NCI-H748 (cell line): ENCODE measurements at regions not wholly inside any gene's neighbourhood (a gene's known extent, or its start where the extent isn't known, plus 50 kb on each side); places are given as distances from the start of the nearest gene placed in this dataset.
A peak's percentile ranks its signal among the peaks of the same experiment; 100 is the strongest.
"Not testable (repeated sequence)": the region's sequence is repeated elsewhere in the genome, so short reads cannot be mapped to it uniquely, and the experiment has no call there.

Source experiments
- DNase-seq: peaks from one replicate; lab custom pipeline; 2025; ENCODE audit not compliant: unreplicated experiment; lab: John Stamatoyannopoulos, UW

- DNase-seq, result no peak
These were observed 65.7 kb downstream of the SLITRK5 start for GRCh38 chr13:87736849-87737385.

- no peak for DNase-seq
These were observed 82.9 kb downstream of the SLITRK5 start for GRCh38 chr13:87754097-87754496.

- DNase-seq, result no peak
These were observed 98.3 kb downstream of the SLITRK5 start for GRCh38 chr13:87769445-87769844.

GRCh38 chr13:87777387-87777786, 106.2 kb downstream of the SLITRK5 start:
- peak; percentile 18 for DNase-seq

GRCh38 chr13:87778128-87778527, 107.0 kb downstream of the SLITRK5 start:
- no peak for DNase-seq

- DNase-seq, result no peak
These were observed 108.3 kb downstream of the SLITRK5 start for GRCh38 chr13:87779426-87779825.

- no peak for DNase-seq
These were observed 112.2 kb downstream of the SLITRK5 start for GRCh38 chr13:87783366-87783765.

- no peak for DNase-seq
These were observed 117.2 kb downstream of the SLITRK5 start for GRCh38 chr13:87788363-87788762.

- DNase-seq, result no peak
These were observed 121.7 kb downstream of the SLITRK5 start for GRCh38 chr13:87792878-87793277.

- DNase-seq, result peak; percentile 76
These were observed 127.4 kb downstream of the SLITRK5 start for GRCh38 chr13:87798536-87798935.

GRCh38 chr13:87810391-87810801, 139.2 kb downstream of the SLITRK5 start:
- DNase-seq, result no peak

GRCh38 chr13:87810920-87811344, 139.8 kb downstream of the SLITRK5 start:
- no peak for DNase-seq

- DNase-seq, result no peak
These were observed 143.2 kb downstream of the SLITRK5 start for GRCh38 chr13:87814403-87814802.

GRCh38 chr13:87820241-87820640, 149.1 kb downstream of the SLITRK5 start:
- no peak for DNase-seq

- no peak for DNase-seq
These were observed 150.3 kb downstream of the SLITRK5 start for GRCh38 chr13:87821512-87821911.

GRCh38 chr13:87826301-87826700, 155.1 kb downstream of the SLITRK5 start:
- not testable (repeated sequence) for DNase-seq

- DNase-seq, result no peak
These were observed 156.3 kb downstream of the SLITRK5 start for GRCh38 chr13:87827479-87827878.

GRCh38 chr13:87837522-87837921, 166.4 kb downstream of the SLITRK5 start:
- no peak for DNase-seq

GRCh38 chr13:87837946-87838345, 166.8 kb downstream of the SLITRK5 start:
- no peak for DNase-seq

- DNase-seq, result no peak
These were observed 180.2 kb downstream of the SLITRK5 start for GRCh38 chr13:87851410-87851809.

GRCh38 chr13:87855553-87855952, 184.4 kb downstream of the SLITRK5 start:
- no peak for DNase-seq

- DNase-seq, result no peak
These were observed 188.1 kb downstream of the SLITRK5 start for GRCh38 chr13:87859261-87859660.

GRCh38 chr13:87867426-87867825, 196.3 kb downstream of the SLITRK5 start:
- DNase-seq, result no peak
